DND-41 (cell line): ENCODE measurements at regions not wholly inside any gene's neighbourhood (a gene's known extent, or its start where the extent isn't known, plus 50 kb on each side); places are given as distances from the start of the nearest gene placed in this dataset.

Experiments
- ATAC-seq: fragments of 200-7000 bp; cut with Tn5 transposase; 3 replicates; pipeline ENCODE4 v1.9.1; 2021; ENCODE audit warnings: low read depth; ENCODE audit not compliant: insufficient read depth
- DNase-seq: peaks from one replicate; pipeline ENCODE4 v3.0.0-alpha.2; 2020
- H2AFZ ChIP-seq: 2 replicates; pipeline ENCODE4 v1.6.0; 2012; ENCODE audit warnings: low read depth, low read length
- H3K27ac ChIP-seq: 2 replicates; pipeline ENCODE4 v1.5.1; 2012; ENCODE audit warnings: low read length, inconsistent platforms
- H3K27me3 ChIP-seq: fragments of 200-600 bp; sonication (generic); 2 replicates; pipeline ENCODE4 v1.6.0; 2012; ENCODE audit warnings: low read length, mild to moderate bottlenecking, inconsistent platforms; ENCODE audit not compliant: insufficient read depth, poor library complexity
- H3K36me3 ChIP-seq: 2 replicates; pipeline ENCODE4 v1.5.1; 2012; ENCODE audit warnings: low read length, inconsistent platforms; ENCODE audit not compliant: insufficient read depth
- H3K4me1 ChIP-seq: 2 replicates; pipeline ENCODE4 v1.5.1; 2012; ENCODE audit warnings: mild to moderate bottlenecking, low read length; ENCODE audit not compliant: insufficient read depth
- H3K4me2 ChIP-seq: 2 replicates; pipeline ENCODE4 v1.6.0; 2012; ENCODE audit warnings: mild to moderate bottlenecking, moderate library complexity, low read length, inconsistent platforms; ENCODE audit not compliant: insufficient read depth
- H3K4me3 ChIP-seq, 2 experiments: fragments of 200-600 bp in 1 of 2; shearing (Covaris generic) in 1 of 2; 2 replicates each; pipeline ENCODE4 v1.5.1; 2012 to 2016; ENCODE audit warnings: inconsistent platforms in 2 of 2, low read length in 2 of 2, mild to moderate bottlenecking in 2 of 2, low read depth in 1 of 2, moderate library complexity in 1 of 2
- H3K79me2 ChIP-seq: 2 replicates; pipeline ENCODE4 v1.6.0; 2012; ENCODE audit warnings: low read length, inconsistent platforms; ENCODE audit not compliant: insufficient read depth
- H3K9ac ChIP-seq: 2 replicates; pipeline ENCODE4 v1.6.0; 2012; ENCODE audit warnings: low read depth, mild to moderate bottlenecking, inconsistent platforms, low read length, moderate library complexity
- H3K9me3 ChIP-seq: 2 replicates; pipeline ENCODE4 v1.5.1; 2012; ENCODE audit warnings: low read length, moderate library complexity, mild to moderate bottlenecking, inconsistent platforms; ENCODE audit not compliant: insufficient read depth, severe bottlenecking
- H4K20me1 ChIP-seq: 2 replicates; pipeline ENCODE4 v1.6.0; 2012; ENCODE audit warnings: low read length; ENCODE audit not compliant: insufficient read depth
- EZH2 ChIP-seq: IDR thresholded peaks from 3 replicates; pipeline ENCODE4 v1.6.1; 2012; ENCODE audit warnings: borderline replicate concordance, low read depth, mild to moderate bottlenecking, moderate library complexity, low read length, inconsistent platforms; ENCODE audit not compliant: severe bottlenecking
- TF ChIP-seq, protein P1 (sequence below): IDR thresholded peaks from 2 replicates; pipeline ENCODE4 v1.5.1; 2012; ENCODE audit warnings: borderline replicate concordance, low read length, moderate library complexity, mild to moderate bottlenecking; ENCODE audit not compliant: poor library complexity, severe bottlenecking; ENCODE audit errors: extremely low read depth

DNA sequence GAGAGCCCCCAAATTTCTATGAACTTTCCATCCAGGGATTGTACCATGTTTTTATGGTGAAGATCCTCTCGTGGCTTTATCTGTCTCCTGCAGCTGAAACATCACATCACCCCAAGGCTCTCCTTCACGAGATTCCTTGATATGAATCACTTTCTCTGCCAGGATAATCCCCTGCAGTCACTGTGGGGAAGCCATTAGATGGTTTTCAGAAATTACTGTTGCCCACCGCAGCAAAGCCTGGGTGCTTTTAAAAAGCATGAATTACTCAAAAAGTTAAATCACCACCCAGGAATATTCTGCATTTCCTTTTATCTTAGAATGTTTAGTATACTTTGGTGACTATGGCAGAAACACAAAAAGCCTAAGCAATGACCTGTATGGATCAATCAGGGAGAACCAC lies 428.4 kb upstream of the SLC14A2 start:
- Histone ChIP-seq H4K20me1 (no peaks in the 10 kb centered on the region), H3K36me3 (no peaks in the 10 kb centered on the region), H3K4me3 (no peak overlapping the region), H2AFZ (no peak overlapping the region), H3K9ac (no peak overlapping the region), H3K9me3 (no peaks in the 10 kb centered on the region), H3K4me1 (no peaks in the 10 kb centered on the region), H3K27me3 (no peaks in the 10 kb centered on the region), H3K79me2 (no peaks in the 10 kb centered on the region), H3K4me2 (no peak overlapping the region), H3K27ac (no peak overlapping the region)
- TF ChIP-seq, protein P1, sequence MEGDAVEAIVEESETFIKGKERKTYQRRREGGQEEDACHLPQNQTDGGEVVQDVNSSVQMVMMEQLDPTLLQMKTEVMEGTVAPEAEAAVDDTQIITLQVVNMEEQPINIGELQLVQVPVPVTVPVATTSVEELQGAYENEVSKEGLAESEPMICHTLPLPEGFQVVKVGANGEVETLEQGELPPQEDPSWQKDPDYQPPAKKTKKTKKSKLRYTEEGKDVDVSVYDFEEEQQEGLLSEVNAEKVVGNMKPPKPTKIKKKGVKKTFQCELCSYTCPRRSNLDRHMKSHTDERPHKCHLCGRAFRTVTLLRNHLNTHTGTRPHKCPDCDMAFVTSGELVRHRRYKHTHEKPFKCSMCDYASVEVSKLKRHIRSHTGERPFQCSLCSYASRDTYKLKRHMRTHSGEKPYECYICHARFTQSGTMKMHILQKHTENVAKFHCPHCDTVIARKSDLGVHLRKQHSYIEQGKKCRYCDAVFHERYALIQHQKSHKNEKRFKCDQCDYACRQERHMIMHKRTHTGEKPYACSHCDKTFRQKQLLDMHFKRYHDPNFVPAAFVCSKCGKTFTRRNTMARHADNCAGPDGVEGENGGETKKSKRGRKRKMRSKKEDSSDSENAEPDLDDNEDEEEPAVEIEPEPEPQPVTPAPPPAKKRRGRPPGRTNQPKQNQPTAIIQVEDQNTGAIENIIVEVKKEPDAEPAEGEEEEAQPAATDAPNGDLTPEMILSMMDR: no peak
- TF ChIP-seq EZH2: no peak
- DNase-seq: no peak
- no peak for ATAC-seq

- no peak overlapping the region for H3K9ac ChIP-seq
- no peak overlapping the region for H3K27ac ChIP-seq
- H4K20me1 ChIP-seq: no peaks in the 10 kb centered on the region
- no peak for DNase-seq
- H3K27me3 ChIP-seq: no peaks in the 10 kb centered on the region
- H3K4me2 ChIP-seq: no peak overlapping the region
- H2AFZ ChIP-seq: no peak overlapping the region
- no peaks in the 10 kb centered on the region for H3K36me3 ChIP-seq
- H3K9me3 ChIP-seq: no peaks in the 10 kb centered on the region
- H3K4me1 ChIP-seq: no peaks in the 10 kb centered on the region
- no peaks in the 10 kb centered on the region for H3K79me2 ChIP-seq
- TF ChIP-seq, protein P1: no peak
- no peak for TF ChIP-seq EZH2
- H3K4me3 ChIP-seq: no peak overlapping the region
- no peak for ATAC-seq
These were observed 423.5 kb upstream of the SLC14A2 start for GRCh38 chr18:45191795-45192194.

DNA sequence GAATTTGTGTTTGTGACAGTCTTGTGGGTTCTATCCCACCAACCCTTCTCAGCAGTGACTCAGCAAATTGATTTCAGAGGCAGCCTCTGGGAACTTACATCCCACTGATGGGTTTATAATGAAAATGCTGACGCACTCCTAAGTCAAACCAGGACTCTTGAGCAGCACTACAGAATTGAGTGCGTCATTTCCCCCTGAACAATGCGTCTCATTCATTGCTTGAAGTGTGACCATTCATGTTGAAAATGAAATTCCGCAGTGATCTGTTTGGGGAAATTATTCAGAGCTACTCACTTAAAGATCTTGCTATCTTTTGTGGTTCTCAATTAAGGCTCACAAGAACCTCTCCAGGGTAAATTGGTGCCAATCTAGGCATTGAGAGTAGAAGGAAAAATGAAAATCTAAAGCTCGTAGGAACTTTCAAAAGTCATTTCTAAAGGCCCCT lies 417.7 kb upstream of the SLC14A2 start:
- H3K4me2 ChIP-seq: no peak overlapping the region
- H3K27me3 ChIP-seq: no peaks in the 10 kb centered on the region
- no peak overlapping the region for H3K27ac ChIP-seq
- TF ChIP-seq, protein P1: no peak
- no peak for TF ChIP-seq EZH2
- H3K4me1 ChIP-seq: no peaks in the 10 kb centered on the region
- no peak overlapping the region for H2AFZ ChIP-seq
- no peak for ATAC-seq
- no peak overlapping the region for H3K4me3 ChIP-seq
- no peaks in the 10 kb centered on the region for H4K20me1 ChIP-seq
- no peak overlapping the region for H3K9ac ChIP-seq
- DNase-seq: no peak
- H3K9me3 ChIP-seq: no peaks in the 10 kb centered on the region
- no peaks in the 10 kb centered on the region for H3K79me2 ChIP-seq
- H3K36me3 ChIP-seq: no peaks in the 10 kb centered on the region

- ATAC-seq: no peak
- TF ChIP-seq, protein P1: no peak
- no peak for TF ChIP-seq EZH2
- H3K27me3 ChIP-seq: no peaks in the 10 kb centered on the region
- no peaks in the 10 kb centered on the region for H3K4me1 ChIP-seq
- H3K79me2 ChIP-seq: no peaks in the 10 kb centered on the region
- H3K4me3 ChIP-seq: no peak overlapping the region
- H3K27ac ChIP-seq: no peak overlapping the region
- H4K20me1 ChIP-seq: no peaks in the 10 kb centered on the region
- no peaks in the 10 kb centered on the region for H3K9me3 ChIP-seq
- H3K4me2 ChIP-seq: no peak overlapping the region
- DNase-seq: no peak
- no peak overlapping the region for H2AFZ ChIP-seq
- H3K36me3 ChIP-seq: no peaks in the 10 kb centered on the region
- H3K9ac ChIP-seq: no peak overlapping the region
These were observed 416.8 kb upstream of the SLC14A2 start for GRCh38 chr18:45198526-45198925.
